Hepatic stellate cell (primary cell): ENCODE measurements at regions not wholly inside any gene's neighbourhood (a gene's known extent, or its start where the extent isn't known, plus 50 kb on each side); places are given as distances from the start of the nearest gene placed in this dataset.

ENCODE experiments used
- DNase-seq: peaks from one replicate; pipeline ENCODE4 v3.0.0; 2011; ENCODE audit warnings: low spot score

DNA sequence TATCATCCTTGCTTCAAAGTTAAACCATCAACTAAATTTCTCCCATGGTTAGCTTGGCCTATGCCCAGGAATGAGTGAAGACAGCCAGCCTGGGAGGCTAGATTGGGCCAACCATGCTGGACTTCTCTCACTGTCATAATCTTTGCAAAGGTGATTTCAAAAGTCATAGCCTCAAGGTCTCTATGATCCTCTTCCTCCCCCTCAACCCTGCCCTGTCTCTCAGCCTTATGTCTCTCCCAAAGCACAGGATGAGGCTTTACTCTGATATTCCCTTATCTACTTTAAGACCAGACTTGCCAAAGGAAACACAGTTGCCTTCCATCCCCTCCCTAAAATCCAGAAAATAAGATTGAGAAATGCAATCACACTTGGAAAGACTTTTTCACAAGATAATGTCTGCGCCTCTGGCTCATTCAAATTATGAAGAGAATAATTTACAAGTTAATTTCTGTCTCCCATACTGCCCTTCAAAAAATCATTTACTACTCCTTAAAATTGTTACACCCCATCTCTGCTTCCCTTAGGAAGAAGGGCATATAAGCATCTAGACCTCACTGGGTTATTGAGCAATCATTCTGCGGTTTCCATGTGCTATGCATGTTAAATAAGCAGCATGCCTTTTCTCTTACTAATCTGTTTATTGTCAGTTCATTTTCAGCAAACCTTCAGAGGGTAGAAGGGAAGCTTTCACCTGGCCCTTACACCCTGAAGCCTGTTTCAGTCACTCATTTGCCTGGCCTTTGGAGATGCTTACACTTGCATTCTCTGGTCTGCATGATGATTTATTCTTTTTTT is 113.8 kb upstream of the ANKRD55 start:
- DNase-seq: peak; percentile 47

DNA sequence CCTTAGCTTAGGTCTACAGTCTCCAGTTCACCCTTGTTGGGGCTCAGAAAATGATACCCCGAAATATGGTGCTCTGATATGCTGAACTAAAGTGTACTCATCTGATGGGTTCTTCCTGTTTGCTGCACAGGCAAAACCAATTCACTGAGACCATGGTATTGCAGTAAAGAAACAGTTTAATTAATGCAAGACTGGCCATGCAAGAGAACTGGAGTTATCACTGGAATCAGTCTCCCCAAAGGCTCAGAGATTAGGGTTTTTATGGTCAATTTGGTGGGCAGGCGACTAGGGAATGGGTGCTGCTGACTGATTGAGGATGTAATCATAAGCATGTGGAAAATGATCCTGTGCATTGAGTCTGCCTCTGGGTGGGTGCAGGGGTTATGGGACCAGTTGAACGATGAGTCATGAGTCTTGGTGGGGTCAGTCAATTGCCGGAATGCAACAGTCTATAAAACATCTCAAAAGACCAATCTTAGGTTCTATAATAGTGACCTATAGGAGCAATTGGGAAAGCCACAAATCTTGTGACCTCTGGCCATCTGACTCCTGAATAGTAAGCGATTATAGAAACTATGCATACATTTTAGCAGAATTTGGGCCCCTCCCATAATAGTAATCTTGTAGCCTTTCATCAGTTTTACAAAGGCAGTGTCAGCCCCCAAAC is 113.0 kb upstream of the ANKRD55 start:
- DNase-seq: no peak

DNA sequence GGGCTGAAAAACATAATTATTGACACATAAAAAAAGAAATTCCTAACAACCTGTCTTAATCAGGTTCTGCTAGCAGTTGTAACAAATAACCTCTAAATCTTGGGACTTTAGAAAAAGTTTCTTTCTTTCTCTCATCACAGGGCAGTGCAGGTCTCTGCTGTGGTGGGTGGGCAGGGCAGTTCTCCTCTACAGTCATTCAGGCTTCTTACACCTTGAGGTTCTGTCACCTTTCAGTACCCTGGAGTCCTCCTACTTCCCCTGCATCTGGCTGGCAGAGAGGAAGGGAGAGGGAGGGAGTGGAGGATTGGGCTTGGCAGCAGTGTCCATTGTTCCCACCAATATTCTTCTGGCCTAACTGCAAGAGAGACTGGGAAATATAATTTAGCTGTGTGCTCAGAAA is 112.2 kb upstream of the ANKRD55 start:
- DNase-seq: no peak

DNA sequence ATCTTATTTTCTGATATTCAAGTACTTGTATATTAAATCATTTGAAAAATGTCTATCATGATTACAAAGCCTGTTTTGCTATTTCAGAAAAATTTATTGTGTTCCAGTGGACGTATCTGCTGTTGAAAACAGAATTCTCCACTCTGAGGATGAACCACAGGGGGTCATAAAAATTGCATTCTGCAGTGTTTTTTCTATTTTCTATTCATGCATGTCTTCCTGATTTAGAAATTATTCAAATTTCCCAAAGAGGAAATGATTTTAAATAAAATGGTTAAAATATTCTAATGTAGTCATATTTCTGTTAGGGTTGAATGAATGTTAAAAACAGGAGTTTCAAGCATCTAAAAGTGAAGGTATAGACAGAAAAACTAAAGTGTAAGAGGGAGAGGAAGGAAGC is 111.5 kb upstream of the ANKRD55 start:
- no peak for DNase-seq

DNA sequence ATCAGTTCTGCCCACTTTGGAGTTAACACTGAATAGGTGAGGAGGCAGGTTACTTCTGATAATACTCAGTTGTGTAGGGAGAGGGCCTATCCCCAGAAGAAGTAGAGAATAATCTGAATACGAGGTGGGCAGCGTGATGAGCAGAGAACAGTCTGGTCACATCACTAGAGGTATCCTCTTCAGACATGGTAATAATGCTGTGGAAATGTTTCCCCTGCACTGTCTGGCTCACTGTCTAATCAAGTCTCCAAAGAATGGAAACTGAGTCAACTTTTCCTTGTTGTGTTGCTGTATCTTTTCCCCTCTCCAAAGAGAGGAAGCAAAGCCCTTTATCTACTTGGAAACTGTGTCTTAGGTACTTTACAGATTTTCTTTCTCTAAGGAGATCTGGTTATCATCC is 110.9 kb upstream of the ANKRD55 start:
- DNase-seq: no peak

DNA sequence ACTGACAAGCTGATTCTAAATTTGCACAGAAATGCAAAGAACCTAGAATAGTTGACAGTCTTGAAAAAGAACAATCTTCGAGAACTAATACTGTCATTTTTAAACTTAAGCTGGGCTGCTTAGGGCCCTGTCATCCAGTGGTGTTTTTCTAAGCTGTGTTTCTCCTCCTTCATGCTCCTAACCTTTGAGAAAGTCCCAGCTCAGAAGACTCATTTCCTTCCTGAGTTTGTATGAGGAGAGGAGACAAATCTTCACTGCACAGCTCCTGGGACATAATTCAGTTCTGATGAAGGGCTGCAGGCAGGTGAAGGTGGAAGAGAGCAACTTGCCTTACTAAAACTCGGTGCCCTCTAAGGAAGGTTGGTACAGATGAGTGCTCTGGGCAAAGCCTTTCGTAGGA is 109.5 kb upstream of the ANKRD55 start:
- no peak for DNase-seq

DNA sequence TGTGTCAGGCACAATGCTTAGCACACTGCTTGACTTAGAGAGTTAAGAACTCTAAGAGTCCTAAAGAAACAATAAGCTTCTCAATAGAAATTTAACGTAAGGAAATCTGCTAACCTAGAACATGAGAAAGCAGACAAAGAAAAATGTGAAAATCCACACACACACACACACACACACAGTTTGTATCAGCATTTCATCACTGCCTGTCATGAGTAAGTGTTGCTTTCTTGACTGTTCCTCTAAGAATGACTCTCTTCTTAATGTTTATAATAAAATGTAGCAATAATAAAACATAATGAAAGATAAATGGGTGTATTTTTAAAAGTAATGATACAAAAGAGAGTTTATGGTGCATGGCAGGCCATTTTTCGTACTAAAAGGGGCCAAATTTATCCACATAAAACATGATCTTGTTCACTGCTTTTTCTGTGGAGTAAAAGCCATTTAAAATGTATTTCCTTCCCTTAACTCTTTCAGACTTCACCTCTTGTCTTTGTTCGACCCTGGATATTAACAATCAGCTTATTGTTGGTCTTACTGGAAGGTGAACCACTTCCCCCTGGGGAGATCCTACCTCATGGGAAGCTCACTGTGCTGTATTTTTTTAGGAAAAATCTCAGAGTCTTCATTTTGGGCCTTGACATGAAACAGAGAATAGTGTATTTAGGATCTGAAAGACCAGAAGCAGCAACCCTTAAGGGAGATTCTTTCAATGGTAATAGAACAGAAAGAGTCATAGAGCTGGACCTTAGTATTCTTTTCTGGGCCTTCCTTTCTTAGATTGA is 107.3 kb upstream of the ANKRD55 start:
- DNase-seq: no peak

DNA sequence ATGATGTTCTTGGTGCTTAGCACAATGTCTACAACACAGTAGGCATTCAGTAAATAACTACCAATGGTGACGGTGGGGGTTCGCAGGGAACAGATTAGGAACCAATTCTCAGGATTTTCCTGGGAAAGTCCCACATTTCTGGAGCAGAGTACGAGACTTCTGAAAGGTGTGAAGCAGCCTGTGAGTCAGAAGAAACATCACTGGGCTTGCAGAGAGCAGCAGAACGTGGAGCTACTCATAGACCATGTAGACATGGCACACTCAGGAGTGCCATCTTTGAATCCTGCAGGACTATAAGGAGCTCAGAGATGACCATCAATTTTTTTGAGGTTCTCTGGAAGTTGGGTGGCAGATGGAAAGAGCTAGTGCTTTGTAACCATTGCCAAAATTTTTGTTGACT is 106.6 kb upstream of the ANKRD55 start:
- no peak for DNase-seq

DNA sequence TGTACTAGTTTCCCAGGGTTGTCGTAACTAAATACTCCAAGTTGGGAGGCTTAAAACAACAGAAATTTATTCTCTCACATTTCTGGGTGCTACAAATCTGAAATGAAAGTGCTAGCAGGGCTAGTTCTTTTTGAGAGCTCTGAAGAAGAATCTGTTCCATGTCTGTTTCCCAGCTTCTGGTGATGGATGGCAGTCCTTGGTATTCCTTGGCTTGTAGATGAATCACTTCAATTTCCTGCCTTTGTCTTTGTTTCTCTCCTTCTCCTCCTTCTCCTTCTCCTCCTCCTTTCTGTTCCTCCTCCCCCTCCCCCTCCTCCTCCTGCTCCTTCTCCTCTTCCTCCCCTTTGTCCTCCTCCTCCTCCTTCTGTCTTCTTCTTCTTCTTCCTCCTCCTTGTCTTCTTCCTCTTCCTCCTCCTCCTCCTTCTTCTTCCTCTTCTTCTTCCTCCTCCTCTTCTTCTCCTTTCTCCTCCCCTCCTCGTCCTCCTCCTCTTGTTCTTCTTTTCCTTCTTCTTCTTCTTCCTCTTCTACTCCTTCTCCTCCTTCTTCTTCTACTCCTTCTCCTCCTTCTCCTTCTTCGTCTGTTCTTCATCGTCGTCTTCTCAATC is 104.7 kb upstream of the ANKRD55 start:
- DNase-seq: no peak

DNA sequence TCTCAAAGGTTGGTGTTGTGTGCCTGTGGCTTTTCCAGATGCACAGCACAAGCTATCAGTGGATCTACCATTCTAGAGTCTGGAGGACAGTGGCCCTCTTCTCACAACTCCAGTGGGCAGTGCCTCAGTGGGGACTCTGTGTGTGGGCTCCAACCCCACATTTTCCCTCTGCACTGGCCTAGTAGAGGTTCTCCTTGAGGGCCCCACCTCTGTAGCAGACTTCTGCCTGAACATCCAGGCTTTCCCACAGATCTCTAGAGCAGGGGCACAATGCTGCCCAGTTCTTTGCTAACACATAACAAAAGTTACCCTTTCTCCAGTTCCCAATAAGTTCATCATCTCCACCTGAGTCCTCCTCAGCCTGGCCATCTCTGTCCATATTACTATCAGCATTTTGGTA is 102.1 kb upstream of the ANKRD55 start:
- DNase-seq: no peak

DNA sequence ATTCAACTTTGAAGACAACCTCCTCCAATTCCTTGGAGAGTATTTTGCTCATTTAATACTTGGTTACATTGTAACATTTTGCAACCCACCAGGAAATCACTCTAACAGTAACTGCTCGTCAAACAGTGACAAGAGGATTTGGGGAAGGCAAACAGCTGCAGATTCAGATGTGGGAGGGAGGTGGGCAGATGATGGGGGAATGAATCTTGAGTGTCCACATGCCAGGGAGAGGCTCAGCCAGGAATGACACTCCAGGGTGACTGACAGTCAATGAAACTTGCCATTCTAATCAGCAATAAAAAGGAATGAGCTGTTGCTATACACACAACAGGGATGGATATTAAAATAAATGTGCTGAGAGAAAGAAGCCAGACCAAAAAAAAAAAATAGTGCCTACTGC is 97.7 kb upstream of the ANKRD55 start:
- DNase-seq: no peak

DNA sequence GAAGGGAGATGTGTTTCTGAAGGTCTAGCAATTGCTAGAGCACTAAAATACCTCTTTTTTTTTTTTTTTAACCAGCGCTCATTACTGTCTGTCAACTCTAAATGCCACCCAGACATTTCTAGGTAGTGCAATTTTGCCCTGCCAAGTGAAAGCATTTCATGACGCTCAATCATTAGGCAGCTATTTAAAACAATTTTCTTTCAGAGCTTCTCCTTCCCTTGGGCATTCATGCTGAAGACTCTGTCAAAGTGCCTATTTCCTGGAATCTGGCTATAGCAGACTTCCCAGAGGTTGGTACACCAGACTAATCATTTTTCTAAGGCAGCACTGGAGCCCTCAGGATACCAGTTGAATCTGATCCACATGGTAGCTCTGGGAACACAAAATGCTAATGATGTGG is 97.0 kb upstream of the ANKRD55 start:
- DNase-seq: no peak

DNA sequence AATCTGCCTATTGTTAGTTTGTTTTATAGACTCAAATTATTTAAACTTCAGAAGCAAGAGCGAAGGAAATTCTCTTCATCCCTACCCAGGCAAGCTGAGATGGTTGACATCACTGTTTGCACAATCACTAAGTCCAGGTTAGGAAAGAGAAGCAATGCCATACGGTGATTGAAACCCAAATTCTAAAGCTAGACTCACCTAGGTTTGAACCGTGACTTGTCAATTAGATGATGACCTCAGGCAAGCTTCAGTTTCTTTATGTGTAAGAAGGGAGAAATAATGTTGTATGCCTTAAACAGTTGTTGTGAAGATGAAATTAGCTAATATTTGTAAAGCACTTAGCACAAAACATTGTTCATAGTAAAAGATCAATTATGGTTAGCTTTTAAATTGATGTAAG is 96.5 kb upstream of the ANKRD55 start:
- DNase-seq: no peak

DNA sequence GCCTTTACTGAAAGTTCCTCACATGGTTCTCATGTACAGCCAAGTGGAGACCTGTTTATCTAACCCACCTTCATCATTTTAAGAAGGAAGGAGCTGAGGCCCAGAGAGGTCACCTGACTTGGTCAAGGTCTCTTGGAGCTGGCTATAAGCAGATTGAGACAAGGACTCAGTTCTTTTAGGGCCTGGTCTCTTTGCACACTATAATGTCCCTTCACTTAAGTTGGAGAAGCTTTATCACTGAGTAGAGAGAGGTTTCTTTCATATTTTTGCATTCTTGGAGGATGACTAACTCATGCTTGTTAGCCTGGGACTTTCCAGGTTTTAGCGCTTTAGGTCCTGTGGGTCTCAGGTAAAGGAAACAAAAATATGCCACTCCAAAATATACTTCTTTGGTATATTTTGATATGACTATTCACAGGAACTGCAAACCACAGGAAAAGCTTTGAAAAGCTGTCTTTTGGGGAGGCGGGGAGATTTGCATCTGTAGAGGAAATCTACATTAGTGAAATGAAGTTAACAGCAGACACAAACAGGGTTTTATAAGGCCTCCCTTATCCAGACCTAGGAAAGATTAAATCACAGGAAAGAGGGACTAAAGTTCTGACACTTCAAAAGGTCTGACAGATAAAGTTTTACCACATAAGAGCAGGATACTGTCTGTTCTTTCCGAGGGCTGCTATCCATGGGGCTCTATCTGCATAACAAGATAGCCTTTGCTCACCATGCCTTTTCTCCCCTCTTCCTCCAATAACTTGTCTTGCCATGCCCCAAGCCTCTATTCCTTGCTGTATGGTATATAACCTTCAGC is 95.8 kb upstream of the ANKRD55 start:
- no peak for DNase-seq

DNA sequence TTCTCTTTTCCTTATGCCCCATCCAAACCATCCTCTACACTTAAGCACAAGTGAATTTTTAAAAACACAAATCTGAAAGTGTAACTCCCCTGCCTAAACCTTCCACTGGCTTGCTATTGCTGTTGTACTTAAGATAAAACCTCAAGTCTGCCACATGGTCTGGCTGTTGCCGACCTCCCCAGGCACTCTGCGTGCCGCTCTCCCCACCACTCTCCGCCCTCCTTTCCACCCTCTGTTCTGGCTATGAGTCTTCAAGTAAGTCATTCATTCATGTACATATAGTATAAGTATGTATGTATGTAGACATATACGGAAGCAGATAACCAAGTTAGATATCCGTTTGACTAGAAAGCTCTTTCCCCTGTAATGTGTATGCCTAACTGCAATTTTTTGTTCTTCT is 94.7 kb upstream of the ANKRD55 start:
- DNase-seq: no peak

DNA sequence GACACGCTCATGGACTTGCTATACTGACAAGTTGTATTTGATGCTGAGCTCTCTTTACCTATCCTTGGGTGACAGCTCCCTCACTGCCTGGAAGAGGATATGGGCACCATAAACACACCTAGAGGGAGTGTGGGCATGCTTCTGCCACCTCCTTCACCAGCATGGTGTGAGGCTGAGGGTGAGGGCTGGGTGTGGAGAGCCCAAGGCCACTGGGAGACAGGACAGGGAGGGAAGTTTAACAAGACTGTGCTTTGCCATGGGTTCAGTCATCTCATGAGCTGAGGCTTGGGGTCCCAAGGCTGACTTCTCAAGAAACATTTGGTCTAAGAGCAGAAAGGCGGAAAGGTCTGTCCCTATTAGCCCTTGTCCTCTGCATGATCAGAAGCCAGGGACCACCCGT is 93.6 kb upstream of the ANKRD55 start:
- DNase-seq: no peak

DNA sequence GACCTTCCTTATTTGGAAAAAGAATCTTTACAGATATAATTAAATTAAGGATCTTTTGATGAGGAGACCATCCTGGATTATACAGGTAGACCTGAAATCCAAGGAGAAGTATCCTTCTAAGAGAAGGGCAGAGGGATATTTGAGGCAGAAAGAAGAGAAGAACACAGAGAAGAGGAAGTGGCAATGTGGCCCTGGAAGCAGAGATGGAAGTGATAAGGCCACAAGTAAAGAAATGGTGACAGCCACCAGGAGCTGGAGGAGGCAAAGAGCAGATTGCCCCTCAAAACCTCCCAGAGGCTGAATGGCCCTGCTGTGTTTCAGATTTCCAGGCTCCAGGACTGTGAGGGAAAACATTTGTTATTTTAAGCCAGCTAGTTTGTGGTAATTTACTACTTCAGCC is 93.0 kb upstream of the ANKRD55 start:
- no peak for DNase-seq

DNA sequence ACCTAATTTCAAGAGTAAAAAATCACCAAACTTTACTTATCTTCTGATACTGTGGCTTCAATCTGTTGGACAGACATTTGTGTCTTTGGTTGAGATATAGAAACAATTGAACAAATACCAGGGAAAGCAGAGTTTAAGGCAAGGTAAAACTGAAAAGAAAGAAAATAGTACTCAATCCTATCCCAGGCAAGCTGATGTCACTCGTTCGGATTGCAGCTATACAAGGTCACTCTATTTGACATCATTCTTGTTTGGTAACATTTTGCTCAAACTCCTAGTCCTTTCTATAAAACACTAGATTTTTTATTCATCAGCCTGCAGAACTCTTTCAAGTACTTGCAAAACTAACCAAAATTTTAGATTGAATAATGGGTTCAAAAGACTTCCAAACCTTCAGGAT is 91.9 kb upstream of the ANKRD55 start:
- DNase-seq: no peak

DNA sequence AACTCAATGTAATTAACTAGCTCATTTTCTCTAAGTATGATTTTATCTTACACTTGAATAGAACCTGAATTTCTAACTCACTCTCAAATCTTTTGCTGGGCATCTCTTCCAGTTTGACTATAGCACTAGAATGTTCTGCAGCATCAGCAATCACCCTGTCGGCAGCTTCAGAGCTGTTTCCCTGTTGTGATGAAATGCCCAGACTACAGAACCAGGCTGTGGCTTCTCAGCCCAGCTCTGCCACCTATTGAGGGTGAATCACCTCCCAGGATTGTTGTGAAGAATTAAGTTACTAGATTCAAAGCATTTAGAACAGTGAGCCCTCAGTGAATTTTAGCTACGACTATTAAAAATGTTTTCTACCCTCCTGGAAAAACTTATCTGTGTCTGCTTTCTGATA is 90.4 kb upstream of the ANKRD55 start:
- DNase-seq: peak; percentile 59

DNA sequence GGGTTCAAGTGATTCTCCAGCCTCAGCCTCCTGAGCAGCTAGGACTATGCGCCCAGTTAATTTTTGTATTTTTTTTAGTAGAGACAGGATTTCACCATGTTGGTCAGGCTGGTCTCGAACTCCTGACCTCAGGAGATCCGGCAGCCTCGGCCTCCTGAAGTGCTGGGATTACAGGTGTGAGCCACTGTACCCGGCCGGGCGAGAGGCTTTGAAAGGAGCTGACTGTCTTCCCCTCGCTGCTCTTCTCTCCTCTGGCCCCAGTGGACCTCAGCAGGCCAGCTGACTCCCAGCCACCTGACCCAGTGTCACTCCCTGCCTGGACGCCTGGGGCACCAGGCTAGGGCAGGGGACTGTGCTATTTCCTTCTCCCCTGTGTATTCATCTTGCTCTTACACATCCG is 89.5 kb upstream of the ANKRD55 start:
- DNase-seq: no peak

DNA sequence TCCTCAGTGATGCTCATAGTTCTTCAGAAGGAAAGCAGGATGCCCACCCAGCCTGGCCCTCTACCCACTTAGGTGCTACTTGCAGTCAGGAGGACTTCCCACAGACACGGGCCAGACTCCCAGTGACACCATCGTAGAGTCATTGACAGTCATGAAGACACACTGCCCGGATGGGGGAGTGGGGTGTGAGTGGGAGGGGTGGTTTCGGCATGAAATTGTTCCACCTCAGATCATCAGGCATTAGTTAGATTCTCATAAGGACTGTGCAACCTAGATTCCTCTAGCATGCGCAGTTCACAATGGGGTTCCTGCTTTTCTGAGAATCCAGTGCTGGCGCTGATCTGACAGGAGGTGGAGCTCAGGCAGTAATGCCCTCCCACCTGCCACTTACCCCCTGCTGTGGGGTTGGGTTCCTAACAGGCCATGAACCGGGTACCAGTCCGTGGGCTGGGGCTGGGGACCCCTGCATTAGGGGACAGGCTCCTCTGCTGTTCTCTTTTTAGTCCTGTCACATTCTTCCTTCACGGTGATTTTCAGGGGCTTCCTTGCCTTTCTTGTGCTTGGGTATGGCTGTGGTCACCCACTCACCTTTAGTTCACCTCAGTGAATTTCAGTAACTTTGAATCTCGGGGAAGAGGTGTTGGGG is 88.2 kb upstream of the ANKRD55 start:
- DNase-seq: no peak
